Sigmoid colon (tissue), 6 donors: ENCODE measurements at regions not wholly inside any gene's neighbourhood (a gene's known extent, or its start where the extent isn't known, plus 50 kb on each side); places are given as distances from the start of the nearest gene placed in this dataset.

Source experiments
- DNase-seq: peaks from one replicate; pipeline ENCODE4 v3.0.0-alpha.2; 2019
- H3K27ac ChIP-seq, 4 donors: fragments of 200-600 bp; sonication (generic); one replicate each; pipeline ENCODE4 v1.5.1; 2016 to 2019; ENCODE audit warnings: mild to moderate bottlenecking in 1 of 4
- H3K27me3 ChIP-seq, 3 donors: fragments of 200-600 bp; sonication (generic); one replicate each; pipeline ENCODE4 v1.5.1; 2019; ENCODE audit warnings: mild to moderate bottlenecking in 1 of 3
- H3K36me3 ChIP-seq, 4 donors: fragments of 200-600 bp; sonication (generic); one replicate each; pipeline ENCODE4 v1.5.1; 2016 to 2019
- H3K4me1 ChIP-seq, 4 donors: fragments of 200-600 bp; sonication (generic); one replicate each; pipeline ENCODE4 v1.5.1; 2017 to 2019
- H3K4me3 ChIP-seq, 4 donors: fragments of 200-600 bp; sonication (generic); one replicate each; pipeline ENCODE4 v1.5.1; 2017 to 2019; ENCODE audit warnings: mild to moderate bottlenecking in 2 of 4, moderate library complexity in 1 of 4
- H3K9me3 ChIP-seq, 4 donors: fragments of 200-600 bp in 3 of 4; sonication (generic) in 3 of 4; one replicate each; pipeline versions ENCODE4 v1.5.1 to v1.6.1; 2013 to 2019
- EP300 ChIP-seq, 4 donors: sonication (generic); formaldehyde crosslinking; IDR thresholded peaks; one replicate each; pipeline ENCODE4 v1.6.1; 2017; ENCODE audit warnings: antibody characterized with exemption in 4 of 4
- POLR2A ChIP-seq, 2 donors: fragments of 450-650 bp; IDR thresholded peaks; one replicate each; pipeline ENCODE4 v1.6.1; 2016; ENCODE audit warnings: antibody characterized with exemption in 2 of 2, mild to moderate bottlenecking in 2 of 2, moderate library complexity in 2 of 2
- POLR2AphosphoS5 ChIP-seq, 4 donors: sonication (generic); formaldehyde crosslinking; IDR thresholded peaks; one replicate each; pipeline ENCODE4 v1.6.1; 2017; ENCODE audit warnings: antibody characterized with exemption in 4 of 4
- WGBS, 2 donors: extraction: QIAGEN DNeasy Blood & Tissue Kit; methylation state at CpG; one replicate each; pipeline ENCODE4 v1.1.7; 2013; 5-methylcytosine and 5-hydroxymethylcytosine counted together
- intact Hi-C: fragments of 100-400 bp; cut with DNase I; formaldehyde crosslinking; loops from one replicate; pipeline ENCODE4 v1.15.1; 2023
- TF ChIP-seq, protein P1 (sequence below), 4 experiments: fragments of 450-650 bp in 3 of 4; fragments of 200-600 bp in 1 of 4; IDR thresholded peaks; one replicate each; pipeline ENCODE4 v1.5.1; 2016 to 2019; ENCODE audit warnings: antibody characterized with exemption in 4 of 4, mild to moderate bottlenecking in 3 of 4, moderate library complexity in 2 of 4
- donor health status: healthy with polysubstance abuse.
- donor health status: healthy.

DNA sequence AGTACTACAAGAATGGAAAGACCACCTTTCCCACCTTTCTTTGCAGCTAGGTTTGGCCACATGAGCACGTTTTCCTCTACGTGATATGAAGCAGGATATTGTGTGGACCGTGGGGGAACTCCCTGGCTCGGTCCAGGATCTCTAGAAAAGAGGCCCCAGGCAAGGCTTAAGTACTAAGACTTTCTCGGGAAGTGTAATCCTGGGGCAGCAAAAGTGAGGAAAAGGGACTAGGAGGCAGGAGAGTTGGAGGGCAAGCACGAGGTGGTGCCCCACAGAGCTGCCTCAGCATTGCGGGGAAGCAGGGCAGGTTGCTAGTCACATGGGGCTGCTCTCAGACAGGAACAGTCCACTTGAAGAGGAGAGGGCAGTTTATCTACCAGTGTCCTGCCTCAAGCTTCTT, 235.1 kb downstream of the GADD45G start:
- DNase-seq, result no peak
- WGBS, 2 donors, result 81 to 83% methylated on average over 7 of the region's 7 CpGs
- Histone ChIP-seq H3K27ac (no peak overlapping the region), H3K9me3 (no peaks in the 10 kb centered on the region), H3K4me1 (peaks cover 0 to 33% (median 21%) of the 10 kb centered on the region in 4 donors), H3K27me3 (no peaks in the 10 kb centered on the region), H3K36me3 (no peaks in the 10 kb centered on the region), H3K4me3 (no peak overlapping the region)
- intact Hi-C loops, result loop anchor here (5.0 kb wide), 2 partner anchors 32 to 238 kb away; no protein-coding TSS in a partner anchor
- TF ChIP-seq POLR2AphosphoS5 (IDR thresholded peaks at IDR 0.05) (no peak), EP300 (IDR thresholded peaks at IDR 0.05) (no peak), POLR2A (IDR thresholded peaks at IDR 0.05) (no peak)
- TF ChIP-seq, protein P1, sequence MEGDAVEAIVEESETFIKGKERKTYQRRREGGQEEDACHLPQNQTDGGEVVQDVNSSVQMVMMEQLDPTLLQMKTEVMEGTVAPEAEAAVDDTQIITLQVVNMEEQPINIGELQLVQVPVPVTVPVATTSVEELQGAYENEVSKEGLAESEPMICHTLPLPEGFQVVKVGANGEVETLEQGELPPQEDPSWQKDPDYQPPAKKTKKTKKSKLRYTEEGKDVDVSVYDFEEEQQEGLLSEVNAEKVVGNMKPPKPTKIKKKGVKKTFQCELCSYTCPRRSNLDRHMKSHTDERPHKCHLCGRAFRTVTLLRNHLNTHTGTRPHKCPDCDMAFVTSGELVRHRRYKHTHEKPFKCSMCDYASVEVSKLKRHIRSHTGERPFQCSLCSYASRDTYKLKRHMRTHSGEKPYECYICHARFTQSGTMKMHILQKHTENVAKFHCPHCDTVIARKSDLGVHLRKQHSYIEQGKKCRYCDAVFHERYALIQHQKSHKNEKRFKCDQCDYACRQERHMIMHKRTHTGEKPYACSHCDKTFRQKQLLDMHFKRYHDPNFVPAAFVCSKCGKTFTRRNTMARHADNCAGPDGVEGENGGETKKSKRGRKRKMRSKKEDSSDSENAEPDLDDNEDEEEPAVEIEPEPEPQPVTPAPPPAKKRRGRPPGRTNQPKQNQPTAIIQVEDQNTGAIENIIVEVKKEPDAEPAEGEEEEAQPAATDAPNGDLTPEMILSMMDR (IDR thresholded peaks at IDR 0.05), result no peak

DNA sequence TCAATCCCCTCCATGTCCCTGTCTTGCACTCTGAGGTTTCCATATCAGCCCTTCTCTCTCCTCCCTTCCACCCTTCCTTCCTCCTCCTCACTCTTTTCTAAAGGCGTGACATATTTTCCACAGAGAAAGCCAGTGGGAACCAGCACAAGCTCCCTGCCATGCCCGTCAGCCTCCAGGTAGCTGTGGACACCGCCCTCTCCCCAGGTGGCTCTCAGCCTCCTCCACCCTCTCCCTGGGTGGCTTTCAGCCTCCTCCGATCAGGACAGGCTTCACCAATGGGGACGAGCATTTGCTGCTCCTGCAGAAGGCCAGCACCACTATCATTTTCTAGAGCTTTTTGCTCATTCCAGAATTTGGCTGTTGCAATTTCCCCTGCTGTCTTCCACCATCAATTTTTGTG, 236.6 kb downstream of the GADD45G start:
- DNase-seq, result no peak
- Histone ChIP-seq H3K9me3 (no peaks in the 10 kb centered on the region), H3K27ac (no peak overlapping the region), H3K4me1 (peaks cover 0 to 33% (median 21%) of the 10 kb centered on the region in 4 donors), H3K27me3 (no peaks in the 10 kb centered on the region), H3K36me3 (no peaks in the 10 kb centered on the region), H3K4me3 (no peak overlapping the region)
- WGBS, 2 donors, result 95 to 96% methylated on average over 5 of the region's 5 CpGs
- TF ChIP-seq, protein P1 (IDR thresholded peaks at IDR 0.05), result no peak
- no peak for TF ChIP-seq POLR2AphosphoS5 (IDR thresholded peaks at IDR 0.05)
- TF ChIP-seq EP300 (IDR thresholded peaks at IDR 0.05), result no peak
- no peak for TF ChIP-seq POLR2A (IDR thresholded peaks at IDR 0.05)
- intact Hi-C loops, result no loop called here

DNA sequence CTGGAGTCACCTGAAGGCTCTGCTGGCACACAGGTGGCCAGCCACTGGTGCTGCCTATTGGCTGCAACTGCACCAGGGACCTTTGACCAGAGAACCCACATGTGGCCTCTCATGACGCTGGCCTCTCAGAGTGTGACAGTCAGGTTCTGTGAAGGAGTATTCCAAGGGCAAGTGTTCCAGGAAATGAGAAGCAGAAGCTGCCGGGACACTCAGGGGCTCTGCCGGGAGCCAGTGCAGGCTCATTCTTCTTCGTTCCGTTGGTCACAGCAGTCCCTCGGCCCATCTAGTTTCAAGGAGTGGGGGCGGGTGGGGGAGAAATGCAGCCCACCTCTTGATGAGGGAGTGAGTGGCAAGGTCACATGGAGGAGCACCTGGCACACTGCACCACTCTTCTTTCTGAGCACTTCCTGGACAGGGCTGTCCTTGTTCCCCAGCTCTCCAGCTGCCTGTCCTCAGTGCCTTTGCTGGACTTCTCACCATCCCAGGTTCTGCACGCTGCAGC, 237.5 kb downstream of the GADD45G start:
- no peaks in the 10 kb centered on the region for H3K36me3 ChIP-seq
- 53 to 75% methylated on average over 8 of the region's 8 CpGs for WGBS, 2 donors
- H3K4me3 ChIP-seq, result no peak overlapping the region
- no peaks in the 10 kb centered on the region for H3K27me3 ChIP-seq
- H3K9me3 ChIP-seq, result no peaks in the 10 kb centered on the region
- no peak overlapping the region for H3K27ac ChIP-seq
- intact Hi-C loops, result no loop called here
- DNase-seq, result no peak
- H3K4me1 ChIP-seq, result peaks cover 0 to 25% (median 17%) of the 10 kb centered on the region in 4 donors
- TF ChIP-seq POLR2A (IDR thresholded peaks at IDR 0.05) (no peak), EP300 (IDR thresholded peaks at IDR 0.05) (no peak), POLR2AphosphoS5 (IDR thresholded peaks at IDR 0.05) (no peak)
- TF ChIP-seq, protein P1 (IDR thresholded peaks at IDR 0.05), result no peak

DNA sequence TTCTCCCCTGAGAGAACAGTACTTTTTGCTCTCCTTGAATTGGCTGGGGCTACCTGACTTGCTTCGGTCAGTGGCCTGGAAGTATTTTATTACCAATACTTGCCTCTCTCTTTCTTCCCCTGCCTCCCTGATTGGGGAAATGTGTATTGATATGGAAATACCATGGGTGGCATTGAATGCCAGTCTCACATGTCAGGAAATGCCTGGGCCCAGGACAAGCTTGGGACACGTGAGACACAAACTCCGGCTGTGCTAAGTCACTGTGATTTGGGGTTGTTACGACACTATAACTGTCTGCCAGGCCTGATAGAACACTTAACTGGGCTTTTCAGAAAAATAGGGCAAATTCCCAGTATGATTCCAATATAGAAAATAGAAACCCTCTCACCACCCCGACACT, 238.3 kb downstream of the GADD45G start:
- DNase-seq, result no peak
- WGBS, 2 donors, result 94 to 96% methylated on average over 5 of the region's 5 CpGs
- no peaks in the 10 kb centered on the region for H3K27me3 ChIP-seq
- peaks cover 0 to 17% (median 11%) of the 10 kb centered on the region in 4 donors for H3K4me1 ChIP-seq
- H3K36me3 ChIP-seq, result no peaks in the 10 kb centered on the region
- H3K9me3 ChIP-seq, result no peaks in the 10 kb centered on the region
- no peak overlapping the region for H3K27ac ChIP-seq
- intact Hi-C loops, result no loop called here
- TF ChIP-seq POLR2AphosphoS5 (IDR thresholded peaks at IDR 0.05), result no peak
- TF ChIP-seq, protein P1 (IDR thresholded peaks at IDR 0.05), result no peak
- TF ChIP-seq EP300 (IDR thresholded peaks at IDR 0.05), result no peak
- TF ChIP-seq POLR2A (IDR thresholded peaks at IDR 0.05), result no peak
- no peak overlapping the region for H3K4me3 ChIP-seq

DNA sequence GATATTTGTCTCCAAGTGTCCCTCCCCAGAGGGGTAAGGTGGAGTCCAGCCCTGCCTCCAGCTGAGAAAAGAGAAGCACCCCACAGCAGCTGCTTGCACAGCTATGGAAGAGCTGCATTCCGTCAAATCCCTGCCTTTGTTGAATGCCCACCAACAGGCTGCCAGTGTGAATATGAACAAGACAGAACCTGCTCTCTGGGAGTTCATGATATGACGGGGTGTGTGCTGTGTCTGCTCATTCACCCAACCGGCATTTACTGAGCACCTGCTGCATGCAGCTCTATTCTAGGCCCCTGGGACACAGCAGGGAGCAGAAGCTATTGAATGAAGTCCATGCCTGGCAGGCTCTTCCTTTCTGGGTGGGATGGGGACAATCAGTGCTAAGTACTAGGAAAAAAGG, 238.8 kb downstream of the GADD45G start:
- WGBS, 2 donors, result 87 to 95% methylated on average over 3 of the region's 3 CpGs
- Histone ChIP-seq H3K4me3 (no peak overlapping the region), H3K27me3 (no peaks in the 10 kb centered on the region), H3K4me1 (peaks cover 0 to 15% (median 9%) of the 10 kb centered on the region in 4 donors), H3K9me3 (no peaks in the 10 kb centered on the region), H3K36me3 (no peaks in the 10 kb centered on the region), H3K27ac (no peak overlapping the region)
- TF ChIP-seq POLR2A (IDR thresholded peaks at IDR 0.05) (no peak), EP300 (IDR thresholded peaks at IDR 0.05) (no peak), POLR2AphosphoS5 (IDR thresholded peaks at IDR 0.05) (no peak)
- TF ChIP-seq, protein P1 (IDR thresholded peaks at IDR 0.05), result no peak
- no peak for DNase-seq
- intact Hi-C loops, result no loop called here
